Raji (cell line): ENCODE measurements at regions not wholly inside any gene's neighbourhood (a gene's known extent, or its start where the extent isn't known, plus 50 kb on each side); places are given as distances from the start of the nearest gene placed in this dataset.

Experiments
- POLR2A ChIP-seq: IDR thresholded peaks from 2 replicates; pipeline ENCODE4 v1.6.1; 2011; ENCODE audit warnings: low read depth, low read length, control low read depth; ENCODE audit not compliant: insufficient read depth

GRCh38 chr11:127993281-127993680 lies 594.1 kb downstream of the ETS1 start:
- no peak for TF ChIP-seq POLR2A

DNA sequence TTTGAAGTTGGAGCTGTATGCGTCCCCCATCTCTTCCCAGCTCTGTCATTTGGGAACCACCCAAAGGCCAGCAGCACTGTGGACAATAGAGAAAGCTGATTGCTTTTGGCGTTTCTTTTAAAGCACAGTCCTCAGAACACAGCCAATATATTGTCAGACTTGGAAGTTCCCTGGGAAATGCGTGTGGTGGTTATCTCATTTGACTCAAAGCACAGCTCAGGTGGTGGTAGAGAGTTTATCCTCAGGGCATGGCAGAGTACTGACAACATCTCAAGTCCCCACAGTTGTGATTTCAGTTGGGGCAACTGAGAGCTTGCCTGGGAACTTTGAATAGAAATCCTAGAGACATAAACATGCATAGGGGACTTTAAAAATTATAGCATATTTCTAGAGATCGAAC lies 601.3 kb downstream of the ETS1 start:
- TF ChIP-seq POLR2A = no peak

DNA sequence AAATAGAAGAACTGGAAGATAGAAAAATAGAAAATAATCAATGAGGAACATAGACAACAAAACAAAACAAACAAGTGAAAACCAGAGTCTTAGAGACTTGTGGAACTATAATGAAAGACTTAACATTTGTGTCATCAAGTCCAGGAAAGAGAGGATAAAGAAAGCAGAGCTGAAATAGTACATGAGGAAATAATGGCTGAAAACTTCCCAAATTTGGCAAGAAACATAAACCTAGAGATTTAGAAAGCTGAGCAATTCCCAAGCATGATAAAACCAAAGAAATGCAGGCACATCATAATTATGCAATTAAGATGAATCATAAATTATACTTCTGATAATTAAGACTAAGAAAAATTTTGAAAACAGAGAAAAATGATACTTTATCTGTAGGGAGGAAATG lies 614.5 kb downstream of the ETS1 start:
- no peak for TF ChIP-seq POLR2A

GRCh38 chr11:127971448-127971847 lies 615.9 kb downstream of the ETS1 start:
- no peak for TF ChIP-seq POLR2A

GRCh38 chr11:127966821-127967220 lies 620.5 kb downstream of the ETS1 start:
- TF ChIP-seq POLR2A = no peak

DNA sequence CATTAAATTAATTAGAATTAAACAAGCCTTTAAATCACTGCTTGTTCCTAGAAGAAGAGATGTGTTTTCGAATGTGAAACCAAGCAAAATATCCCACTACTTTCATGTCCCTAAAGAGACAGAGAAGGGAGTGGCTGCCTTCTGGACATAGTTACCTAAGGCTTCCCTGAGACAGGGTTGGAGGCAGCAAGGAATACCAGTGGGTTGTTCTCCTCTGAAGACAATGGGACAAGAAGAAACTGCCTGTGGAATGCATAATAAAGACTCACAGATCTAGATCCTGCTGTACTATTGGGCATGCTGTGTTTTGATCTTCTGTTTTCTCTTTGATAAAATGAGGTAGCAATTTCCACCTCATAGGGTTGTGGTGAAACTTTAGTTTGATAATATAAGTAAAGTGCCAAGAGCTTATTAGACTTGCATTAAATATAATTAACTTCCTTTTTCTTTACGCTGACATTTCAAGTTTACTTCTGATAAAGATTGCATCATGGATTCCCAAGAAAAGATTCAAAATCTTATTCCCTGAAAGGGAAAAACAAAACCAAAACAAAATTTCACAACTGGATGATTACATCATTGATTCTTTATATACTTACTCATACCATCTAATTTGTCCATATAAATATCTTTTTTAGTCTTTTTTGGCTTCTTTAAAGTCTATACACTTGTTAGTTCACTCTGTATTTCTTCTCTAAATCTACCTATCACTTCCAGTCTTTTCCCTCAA lies 621.3 kb downstream of the ETS1 start:
- no peak for TF ChIP-seq POLR2A

DNA sequence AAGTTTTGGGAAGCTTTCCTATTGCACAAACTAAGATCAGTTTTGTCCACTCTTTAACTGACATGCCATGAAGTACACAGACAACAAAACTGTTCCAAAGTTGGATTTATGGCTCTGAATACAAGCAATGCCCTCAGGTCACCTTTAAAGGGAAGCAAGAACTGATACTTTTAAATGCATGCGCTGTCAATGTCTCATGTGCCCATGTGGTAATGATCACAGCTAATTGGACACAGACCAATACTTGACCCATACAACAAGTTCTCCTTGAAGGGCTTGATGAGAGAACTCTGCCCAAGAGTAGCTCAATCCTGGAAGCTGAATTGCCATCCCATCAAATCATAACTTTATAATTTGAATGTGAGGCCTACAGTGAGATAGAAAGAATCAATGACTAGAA lies 624.9 kb downstream of the ETS1 start:
- no peak for TF ChIP-seq POLR2A

DNA sequence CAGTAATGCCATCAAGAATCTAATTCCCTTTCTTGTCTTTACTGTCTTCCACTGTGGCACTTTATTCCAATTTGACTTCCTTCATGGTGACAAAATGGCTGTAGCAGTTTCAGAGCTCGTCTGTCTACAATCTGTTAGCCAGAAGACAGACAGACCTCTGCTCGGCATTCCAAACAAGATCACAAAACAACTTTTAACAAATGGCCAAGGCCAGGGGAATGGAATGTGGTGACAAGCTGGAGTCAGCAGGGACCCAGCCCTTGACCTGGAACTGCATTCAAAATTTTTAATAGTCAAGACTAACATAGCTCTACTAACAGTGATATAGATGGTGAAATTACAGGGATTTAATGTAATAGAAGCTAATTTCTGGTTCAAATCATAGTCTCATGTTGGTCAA lies 637.2 kb downstream of the ETS1 start:
- no peak for TF ChIP-seq POLR2A

- TF ChIP-seq POLR2A = no peak
These were observed 643.6 kb downstream of the ETS1 start for GRCh38 chr11:127943763-127944162.

DNA sequence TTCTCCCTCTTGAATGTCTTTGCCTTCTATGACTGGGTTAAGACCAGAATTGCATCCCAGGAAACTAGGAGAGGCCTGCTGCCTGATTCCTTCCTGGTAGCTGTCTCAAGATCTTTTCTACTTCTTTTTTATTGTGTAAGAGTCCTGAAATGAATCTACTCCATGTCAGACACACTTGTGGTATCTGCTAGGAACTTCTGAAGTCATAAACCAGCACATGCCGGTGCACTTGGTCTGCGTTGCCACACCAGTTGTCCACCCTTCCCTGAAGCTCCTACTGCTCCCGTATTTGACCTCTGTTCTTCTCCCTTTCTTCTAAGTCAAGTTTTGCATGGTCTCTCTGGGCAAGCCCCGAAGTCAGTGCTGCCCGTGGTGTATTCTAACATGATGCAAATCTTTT lies 644.2 kb downstream of the ETS1 start:
- no peak for TF ChIP-seq POLR2A

DNA sequence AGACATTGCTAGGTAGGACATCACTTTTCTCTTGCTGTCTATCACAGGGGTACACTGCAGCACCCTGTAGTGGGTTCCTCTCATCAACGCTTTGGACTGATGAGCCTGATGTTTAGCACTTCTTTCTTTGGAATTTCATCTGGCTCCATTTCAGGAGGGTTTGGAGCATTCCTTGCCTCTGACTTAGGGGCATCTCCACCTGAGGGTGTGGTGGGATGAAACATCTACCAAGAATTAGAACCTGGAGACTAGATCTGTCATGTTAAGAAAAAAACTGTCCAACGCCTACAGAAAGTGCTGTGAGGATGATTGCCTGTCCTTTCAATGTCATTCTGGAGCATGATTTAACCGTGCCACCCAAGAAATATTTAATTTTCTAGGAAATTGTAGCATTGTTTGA lies 648.4 kb downstream of the ETS1 start:
- TF ChIP-seq POLR2A = no peak

GRCh38 chr11:127935081-127935480 lies 652.3 kb downstream of the ETS1 start:
- no peak for TF ChIP-seq POLR2A

DNA sequence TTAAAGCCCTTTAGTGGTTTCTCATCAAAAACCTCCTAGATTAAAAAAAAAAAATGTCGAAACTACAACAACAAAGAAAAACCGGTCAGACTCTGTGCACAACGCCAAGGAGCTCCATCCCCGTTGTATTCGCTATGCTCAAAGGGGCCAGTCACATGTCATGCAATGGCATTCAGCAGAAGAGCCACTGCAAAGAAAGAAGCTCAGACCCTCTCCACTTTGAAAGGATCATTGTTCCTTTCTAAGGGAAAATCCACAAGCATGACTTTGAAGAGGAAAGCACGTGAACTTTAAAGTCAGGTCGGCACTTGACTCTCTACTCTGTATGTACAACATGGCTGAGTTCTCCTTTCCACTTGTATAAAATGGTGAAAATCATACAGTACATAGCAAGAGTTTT lies 655.6 kb downstream of the ETS1 start:
- TF ChIP-seq POLR2A = no peak

- TF ChIP-seq POLR2A = no peak
These were observed 660.6 kb downstream of the ETS1 start for GRCh38 chr11:127926721-127927120.

GRCh38 chr11:127925475-127925874 lies 661.9 kb downstream of the ETS1 start:
- TF ChIP-seq POLR2A = no peak

DNA sequence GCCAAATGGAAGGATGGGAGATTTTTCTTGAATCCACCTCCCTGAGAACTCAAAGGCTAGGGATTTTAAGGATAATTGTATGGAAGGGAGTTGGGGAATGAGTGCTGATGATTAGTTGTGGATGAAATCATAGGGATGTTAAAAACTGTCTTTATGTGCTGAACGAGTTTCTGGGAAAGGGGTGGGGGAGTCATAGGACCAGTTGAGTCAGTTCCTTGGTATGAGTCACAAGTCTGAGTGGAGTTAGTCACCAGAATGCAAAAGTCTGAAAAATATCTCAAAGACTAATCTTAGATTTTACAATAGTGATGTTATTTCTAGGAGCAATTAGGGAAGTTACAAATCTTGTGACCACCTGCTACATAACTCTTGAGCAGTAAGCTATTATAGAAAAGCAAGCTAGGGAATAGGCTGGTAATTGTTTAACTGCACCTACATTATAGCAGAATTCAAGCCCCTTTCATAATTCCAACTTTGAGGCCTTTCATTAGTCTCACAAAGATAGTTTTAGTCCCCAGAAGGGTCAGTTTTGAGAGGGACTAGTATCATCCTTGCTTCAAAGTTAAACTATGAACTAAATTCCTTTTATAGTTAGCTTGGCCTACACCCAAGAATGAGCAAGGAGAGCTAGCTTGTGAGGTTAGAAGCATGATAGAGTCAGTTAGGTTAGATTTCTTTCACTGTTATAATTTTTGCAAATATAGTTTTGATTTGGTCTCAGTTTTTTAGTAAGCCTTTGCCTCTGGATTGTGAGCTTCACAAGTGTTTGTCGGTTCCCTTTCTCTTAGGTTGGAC lies 668.0 kb downstream of the ETS1 start:
- TF ChIP-seq POLR2A = no peak
